Neural progenitor cell (in vitro differentiated cells): ENCODE measurements at regions not wholly inside any gene's neighbourhood (a gene's known extent, or its start where the extent isn't known, plus 50 kb on each side); places are given as distances from the start of the nearest gene placed in this dataset.

Experiments used
- CTCF ChIP-seq: fragments of 200-600 bp; sonication (generic); IDR thresholded peaks from 2 replicates; pipeline ENCODE4 v1.5.1; 2017; ENCODE audit warnings: antibody characterized with exemption, mild to moderate bottlenecking
- EZH2 ChIP-seq: fragments of 200-600 bp; sonication (generic); IDR thresholded peaks from 2 replicates; pipeline ENCODE4 v1.6.1; 2017; ENCODE audit warnings: antibody characterized with exemption, mild to moderate bottlenecking, moderate library complexity
- EZH2phosphoT487 ChIP-seq: fragments of 200-600 bp; sonication (generic); IDR thresholded peaks from 2 replicates; pipeline ENCODE4 v1.6.1; 2017; ENCODE audit warnings: antibody characterized with exemption

DNA sequence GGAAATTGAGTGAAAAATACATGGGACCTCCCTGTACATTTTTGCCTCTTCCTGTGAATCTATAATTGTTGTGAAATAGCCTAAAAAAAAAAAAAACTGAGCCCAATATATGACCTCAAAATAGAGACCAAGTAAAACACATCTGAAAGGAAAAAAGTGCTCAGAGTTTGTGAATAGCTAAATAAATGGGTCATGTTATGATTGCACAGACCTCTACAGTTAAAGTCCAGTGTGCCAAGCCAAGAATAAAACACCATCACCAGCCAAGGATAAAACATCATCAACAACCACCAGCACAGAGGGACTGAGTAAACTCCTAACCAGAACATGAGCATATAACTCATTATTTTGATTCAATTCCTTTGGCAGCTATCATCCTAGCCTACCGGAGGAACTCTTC, 115.6 kb upstream of the AGTR1 start:
- TF ChIP-seq CTCF (no peak), EZH2 (no peak), EZH2phosphoT487 (no peak)
